Neural cell (in vitro differentiated cells): ENCODE measurements at regions not wholly inside any gene's neighbourhood (a gene's known extent, or its start where the extent isn't known, plus 50 kb on each side); places are given as distances from the start of the nearest gene placed in this dataset.
A peak's percentile ranks its signal among the peaks of the same experiment; 100 is the strongest.

Experiments
- H2AFZ ChIP-seq: fragments of 200-600, 300-800 bp; sonication (generic), shearing (Covaris generic); 2 replicates; pipeline ENCODE4 v1.6.0; 2014; ENCODE audit warnings: low read depth, mild to moderate bottlenecking, antibody characterized with exemption, low read length, moderate library complexity
- H3F3A ChIP-seq: fragments of 200-600 bp; shearing (Covaris generic); 2 replicates; pipeline ENCODE4 v1.6.1; 2016; ENCODE audit warnings: mild to moderate bottlenecking, moderate library complexity, mixed read lengths, antibody characterized with exemption, low read length; ENCODE audit not compliant: insufficient read depth, poor library complexity, severe bottlenecking
- H3K27ac ChIP-seq: fragments of 200-600, 300-800 bp; sonication (generic), shearing (Covaris generic); 2 replicates; pipeline ENCODE4 v1.5.1; 2014; ENCODE audit warnings: mild to moderate bottlenecking, low read length, moderate library complexity
- H3K27me3 ChIP-seq: fragments of 300-800, 200-600 bp; sonication (generic), shearing (Covaris generic); 2 replicates; pipeline ENCODE4 v1.6.0; 2014; ENCODE audit warnings: mild to moderate bottlenecking, low read depth, low read length, moderate library complexity; ENCODE audit not compliant: insufficient read depth
- H3K36me3 ChIP-seq: fragments of 300-800, 200-600 bp; sonication (generic), shearing (Covaris generic); 2 replicates; pipeline ENCODE4 v1.5.1; 2014; ENCODE audit warnings: mild to moderate bottlenecking, antibody characterized with exemption, low read length, moderate library complexity; ENCODE audit not compliant: insufficient read depth
- H3K4me2 ChIP-seq: fragments of 300-800, 200-600 bp; sonication (generic), shearing (Covaris generic); 2 replicates; pipeline ENCODE4 v1.6.0; 2014; ENCODE audit warnings: mild to moderate bottlenecking, low read length
- H3K4me3 ChIP-seq: fragments of 300-800, 200-600 bp; sonication (generic), shearing (Covaris generic); 2 replicates; pipeline ENCODE4 v1.5.1; 2014; ENCODE audit warnings: mild to moderate bottlenecking, low read length, moderate library complexity
- H3K79me2 ChIP-seq: fragments of 200-600 bp; shearing (Covaris generic); replicated peaks from 2 replicates; pipeline ENCODE4 v1.6.0; 2014; ENCODE audit warnings: mild to moderate bottlenecking, low read length, moderate library complexity; ENCODE audit not compliant: insufficient read depth
- H3K9ac ChIP-seq: fragments of 300-800, 200-600 bp; sonication (generic), shearing (Covaris generic); 2 replicates; pipeline ENCODE4 v1.6.1; 2016; ENCODE audit warnings: mild to moderate bottlenecking, low read length, mixed read lengths
- H3K9me2 ChIP-seq: fragments of 200-600 bp; shearing (Covaris generic); 2 replicates; pipeline ENCODE4 v1.6.1; 2016; ENCODE audit warnings: mild to moderate bottlenecking, low read length, mixed read lengths; ENCODE audit not compliant: insufficient read depth
- H3K9me3 ChIP-seq: fragments of 200-600, 300-800 bp; sonication (generic), shearing (Covaris generic); 2 replicates; pipeline ENCODE4 v1.6.1; 2016; ENCODE audit warnings: mild to moderate bottlenecking, mixed run types, low read length, moderate library complexity, mixed read lengths
- H4K20me1 ChIP-seq: fragments of 200-600 bp; shearing (Covaris generic); 2 replicates; pipeline ENCODE4 v1.6.1; 2016; ENCODE audit warnings: mild to moderate bottlenecking, mixed run types; ENCODE audit not compliant: insufficient read depth
- CTCF ChIP-seq: fragments of 450-650 bp; IDR thresholded peaks from 2 replicates; pipeline ENCODE4 v1.5.1; 2014; ENCODE audit warnings: antibody characterized with exemption, mild to moderate bottlenecking, moderate library complexity; ENCODE audit not compliant: poor library complexity, severe bottlenecking
- EP300 ChIP-seq: fragments of 450-650 bp; conservative IDR thresholded peaks from 2 replicates; pipeline ENCODE4 v1.6.1; 2014; ENCODE audit warnings: antibody characterized with exemption, mild to moderate bottlenecking, moderate library complexity; ENCODE audit not compliant: poor library complexity, severe bottlenecking
- EZH2 ChIP-seq: fragments of 200-600, 300-800 bp; shearing (Covaris generic), sonication (generic); IDR thresholded peaks from 2 replicates; pipeline ENCODE4 v1.6.1; 2014; ENCODE audit warnings: antibody characterized with exemption, low read length, borderline replicate concordance, mild to moderate bottlenecking; ENCODE audit not compliant: insufficient read depth, poor library complexity, severe bottlenecking
- MXI1 ChIP-seq: fragments of 450-650 bp; conservative IDR thresholded peaks from 2 replicates; pipeline ENCODE4 v1.6.1; 2014; ENCODE audit warnings: antibody characterized with exemption, mild to moderate bottlenecking; ENCODE audit not compliant: poor library complexity, severe bottlenecking
- POLR2AphosphoS5 ChIP-seq: IDR thresholded peaks from 2 replicates; pipeline ENCODE4 v1.6.1; 2012
- RAD21 ChIP-seq: fragments of 450-650 bp; conservative IDR thresholded peaks from 2 replicates; pipeline ENCODE4 v1.6.1; 2014; ENCODE audit warnings: antibody characterized with exemption, mild to moderate bottlenecking, moderate library complexity
- REST ChIP-seq: IDR thresholded peaks from 2 replicates; pipeline ENCODE4 v1.6.1; 2012; ENCODE audit warnings: borderline replicate concordance
- SMC3 ChIP-seq: fragments of 450-650 bp; conservative IDR thresholded peaks from 2 replicates; pipeline ENCODE4 v1.6.1; 2014; ENCODE audit warnings: antibody characterized with exemption, mild to moderate bottlenecking, moderate library complexity; ENCODE audit not compliant: poor library complexity
- TAF1 ChIP-seq: IDR thresholded peaks from 2 replicates; pipeline ENCODE4 v1.6.1; 2012; ENCODE audit warnings: low read depth

GRCh38 chrX:138026211-138026610 is 460.3 kb downstream of the ZIC3 start:
- Histone ChIP-seq H3K9ac (no peak overlapping the region), H4K20me1 (no peaks in the 10 kb centered on the region), H3K27ac (no peak overlapping the region), H3K4me3 (no peak overlapping the region), H3F3A (no peaks in the 10 kb centered on the region), H3K27me3 (no peaks in the 10 kb centered on the region), H3K4me2 (no peak overlapping the region), H3K9me2 (no peaks in the 10 kb centered on the region), H2AFZ (no peak overlapping the region), H3K9me3 (no peaks in the 10 kb centered on the region), H3K36me3 (no peaks in the 10 kb centered on the region), H3K79me2 (no peaks in the 10 kb centered on the region)
- TF ChIP-seq CTCF (peak; percentile 65), EZH2 (no peak), RAD21 (peak; percentile 67), SMC3 (peak; percentile 70), TAF1 (no peak), MXI1 (no peak), EP300 (no peak), REST (no peak), POLR2AphosphoS5 (no peak)

- Histone ChIP-seq H4K20me1 (no peaks in the 10 kb centered on the region), H3K36me3 (no peaks in the 10 kb centered on the region), H3K9me3 (no peaks in the 10 kb centered on the region), H3K9ac (no peak overlapping the region), H3K4me3 (no peak overlapping the region), H3F3A (no peaks in the 10 kb centered on the region), H3K4me2 (no peak overlapping the region), H2AFZ (no peak overlapping the region), H3K27me3 (no peaks in the 10 kb centered on the region), H3K79me2 (no peaks in the 10 kb centered on the region), H3K27ac (no peak overlapping the region), H3K9me2 (no peaks in the 10 kb centered on the region)
- TF ChIP-seq RAD21 (no peak), POLR2AphosphoS5 (no peak), SMC3 (no peak), EZH2 (no peak), TAF1 (no peak), CTCF (no peak), EP300 (no peak), MXI1 (no peak), REST (no peak)
Measured at GRCh38 chrX:138031715-138032114, 465.8 kb downstream of the ZIC3 start.
